ENCODE measurements at regions not wholly inside any gene's neighbourhood (a gene's known extent, or its start where the extent isn't known, plus 50 kb on each side); places are given as distances from the start of the nearest gene placed in this dataset.

DNA sequence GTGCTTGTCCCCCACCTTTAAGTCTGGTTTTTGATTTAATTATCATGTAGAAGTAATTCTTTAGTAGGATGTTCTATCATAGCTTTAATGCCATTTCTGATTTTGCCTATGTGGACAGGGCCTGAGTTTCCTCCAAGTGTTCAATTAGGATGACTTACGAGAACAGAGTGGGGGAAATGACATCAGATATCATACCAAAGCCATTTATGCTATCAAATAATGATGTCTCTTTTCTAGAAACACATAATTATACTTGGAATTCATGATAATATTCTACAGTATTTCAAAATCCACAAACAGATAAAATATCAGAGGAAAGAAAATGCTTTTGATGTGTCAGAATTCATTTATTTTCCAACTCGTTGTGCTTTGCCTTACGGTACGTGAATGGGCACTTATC, 165.9 kb upstream of the SPRED2 start:
- H3K27ac Mint-ChIP-seq: no peak overlapping the region
- H3K36me3 Mint-ChIP-seq (ENCODE audit: low read depth): no peaks in the 10 kb centered on the region
- H3K9me3 Mint-ChIP-seq: no peaks in the 10 kb centered on the region
- no peak for DNase-seq
- peaks cover 12% of the 10 kb centered on the region for H3K27me3 Mint-ChIP-seq
- no peak overlapping the region for H3K4me3 Mint-ChIP-seq
- H3K4me1 Mint-ChIP-seq: peaks cover 2% of the 10 kb centered on the region
- CTCF ChIA-PET: no interaction called here
- POLR2A ChIA-PET: no interaction called here

DNA sequence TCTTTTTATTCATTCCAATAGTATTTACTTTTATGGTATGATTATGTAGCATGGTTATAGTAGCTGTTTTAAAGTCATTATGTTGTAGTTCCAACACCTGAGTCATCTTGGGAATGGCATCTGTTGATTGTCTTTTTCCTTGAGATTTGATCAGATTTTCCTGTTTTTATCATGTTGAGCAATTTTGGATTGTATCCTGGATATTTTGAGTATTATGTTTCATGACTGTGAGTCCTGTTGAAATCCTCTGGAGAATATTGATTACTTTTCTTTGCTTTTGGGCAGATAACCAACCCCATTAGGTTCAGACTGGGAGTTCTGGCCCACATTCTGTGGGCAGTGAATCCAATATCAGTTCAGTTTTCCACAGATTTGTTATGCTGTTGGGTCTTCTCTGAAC, 163.2 kb upstream of the SPRED2 start:
- H3K4me1 Mint-ChIP-seq: peaks cover 2% of the 10 kb centered on the region

DNA sequence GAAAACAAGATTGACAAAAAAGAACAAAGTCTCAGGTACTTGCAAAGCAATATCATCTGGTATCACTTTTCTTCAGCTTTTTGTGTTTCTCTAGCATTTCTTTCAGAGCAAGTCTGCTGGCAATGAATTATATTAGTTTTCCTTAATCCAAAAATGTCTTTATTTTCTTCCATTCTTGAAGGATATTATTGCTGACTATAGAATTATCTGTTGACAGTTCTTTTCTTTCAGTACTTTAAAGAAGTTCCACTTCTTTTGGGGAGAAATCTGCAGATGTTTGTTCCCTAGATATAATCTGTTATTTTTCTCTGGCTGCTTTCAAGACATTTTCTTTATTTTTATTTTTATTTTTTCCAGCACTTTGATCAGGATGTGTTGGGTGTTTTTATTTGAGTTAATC, 161.8 kb upstream of the SPRED2 start:
- Mint-ChIP-seq H3K27me3 (peaks cover 17% of the 10 kb centered on the region), H3K27ac (no peak overlapping the region), H3K4me3 (no peak overlapping the region), H3K4me1 (no peaks in the 10 kb centered on the region), H3K9me3 (no peaks in the 10 kb centered on the region), H3K36me3 (ENCODE audit: low read depth) (no peaks in the 10 kb centered on the region)
- ChIA-PET CTCF (no interaction called here), POLR2A (no interaction called here)
- DNase-seq: no peak

More for the DNA sequence above, 163.2 kb upstream of the SPRED2 start:
- DNase-seq: no peak
- Mint-ChIP-seq H3K27ac (no peak overlapping the region), H3K9me3 (no peaks in the 10 kb centered on the region), H3K4me3 (no peak overlapping the region), H3K36me3 (ENCODE audit: low read depth) (no peaks in the 10 kb centered on the region), H3K27me3 (peaks cover 17% of the 10 kb centered on the region)
- ChIA-PET POLR2A (no interaction called here), CTCF (interaction anchor here (0.7 kb wide), 1 partner anchor 1985 kb away, joined by 3 read pairs; no protein-coding TSS in a partner anchor)

DNA sequence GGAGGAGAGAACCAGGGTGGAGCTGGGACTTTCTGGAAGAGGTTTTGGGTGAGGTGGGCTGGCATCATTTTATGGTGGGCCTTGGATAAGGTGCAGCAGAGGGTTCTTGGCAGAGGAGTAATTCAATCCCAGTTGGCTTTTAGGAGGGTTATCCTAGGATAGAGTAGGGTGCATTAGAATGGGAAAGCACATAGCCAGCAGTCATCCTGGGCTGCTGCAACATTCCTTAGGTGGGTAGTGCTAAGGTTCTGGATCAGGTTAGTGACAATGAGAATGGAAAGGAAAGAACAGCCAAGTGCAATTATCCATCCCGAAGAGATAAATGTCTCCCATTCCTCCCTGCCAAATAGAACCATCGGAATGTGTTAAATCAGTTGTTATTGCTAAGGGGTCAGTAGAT, 157.3 kb upstream of the SPRED2 start:
- Mint-ChIP-seq H3K4me3 (no peak overlapping the region), H3K27me3 (peaks cover 11% of the 10 kb centered on the region), H3K27ac (no peak overlapping the region), H3K9me3 (no peaks in the 10 kb centered on the region), H3K36me3 (ENCODE audit: low read depth) (no peaks in the 10 kb centered on the region), H3K4me1 (no peaks in the 10 kb centered on the region)
- ChIA-PET POLR2A (no interaction called here), CTCF (no interaction called here)
- DNase-seq: no peak

DNA sequence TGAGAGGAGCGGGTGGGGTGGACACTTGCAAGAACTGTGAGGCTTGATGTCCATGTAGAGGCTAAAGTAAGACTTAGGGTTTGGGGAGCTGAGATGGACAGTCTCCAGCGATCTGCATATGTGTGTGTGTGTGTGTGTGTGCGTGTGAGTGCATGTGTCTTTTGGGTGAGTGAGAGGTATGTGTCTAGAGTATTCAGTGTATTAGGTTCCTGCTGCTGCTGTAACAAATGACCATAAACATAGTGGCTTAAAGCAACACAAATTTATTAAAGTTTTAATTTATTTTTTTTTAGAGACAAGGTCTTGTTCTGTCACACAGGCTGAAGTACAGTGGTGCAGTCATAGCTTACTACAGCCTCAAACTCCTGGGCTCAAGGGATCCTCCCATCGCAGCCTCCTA, 155.4 kb upstream of the SPRED2 start:
- H3K9me3 Mint-ChIP-seq: no peaks in the 10 kb centered on the region
- H3K36me3 Mint-ChIP-seq (ENCODE audit: low read depth): no peaks in the 10 kb centered on the region
- H3K4me3 Mint-ChIP-seq: no peak overlapping the region
- ChIA-PET CTCF (no interaction called here), POLR2A (no interaction called here)
- no peaks in the 10 kb centered on the region for H3K4me1 Mint-ChIP-seq
- no peak overlapping the region for H3K27ac Mint-ChIP-seq
- no peak for DNase-seq
- H3K27me3 Mint-ChIP-seq: peaks cover 9% of the 10 kb centered on the region

DNA sequence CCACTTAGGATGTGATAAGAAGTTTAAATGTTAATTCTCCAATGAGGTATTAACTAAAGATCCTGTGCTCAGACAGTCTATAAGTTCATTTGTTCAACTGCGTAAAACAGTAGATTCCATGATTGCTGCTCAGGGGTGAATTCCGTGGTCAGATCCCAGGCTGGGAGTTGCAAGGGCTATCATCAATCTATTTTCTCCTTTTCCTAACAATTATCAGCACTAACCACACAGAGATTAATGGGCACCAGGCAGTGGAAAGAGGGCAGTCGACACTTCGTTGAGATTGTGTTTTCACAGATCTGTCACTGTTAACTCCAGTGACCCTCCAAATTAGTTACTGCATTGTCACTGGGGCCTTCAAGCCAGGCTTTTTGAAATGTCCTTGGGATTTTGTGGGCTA, 154.1 kb upstream of the SPRED2 start:
- H3K36me3 Mint-ChIP-seq (ENCODE audit: low read depth): no peaks in the 10 kb centered on the region
- POLR2A ChIA-PET: no interaction called here

DNA sequence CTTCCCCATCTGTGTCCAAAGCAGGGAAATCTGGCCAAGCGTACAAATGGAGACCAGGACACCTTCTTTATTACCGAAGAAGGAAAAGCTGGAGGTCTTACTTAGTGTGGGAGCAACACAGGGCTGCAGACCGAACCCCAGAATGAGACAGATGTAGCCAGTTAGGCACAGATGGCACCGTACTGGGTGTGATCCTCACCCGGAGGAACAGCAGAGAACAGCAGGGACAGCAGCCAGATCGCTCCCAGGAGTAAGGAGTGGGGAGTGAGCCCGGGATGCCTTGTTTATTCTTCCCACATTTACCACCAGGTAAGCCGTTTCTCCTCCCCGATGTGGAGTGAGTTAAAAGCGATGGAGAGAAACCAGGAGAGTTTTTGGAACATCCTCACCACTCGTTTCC, 150.7 kb upstream of the SPRED2 start:
- Mint-ChIP-seq H3K27me3 (peaks cover 5% of the 10 kb centered on the region), H3K36me3 (ENCODE audit: low read depth) (no peaks in the 10 kb centered on the region), H3K4me1 (no peaks in the 10 kb centered on the region), H3K9me3 (no peaks in the 10 kb centered on the region), H3K4me3 (no peak overlapping the region), H3K27ac (no peak overlapping the region)
- no peak for DNase-seq
- CTCF ChIA-PET: no interaction called here
- POLR2A ChIA-PET: no interaction called here

More for the DNA sequence above, 154.1 kb upstream of the SPRED2 start:
- CTCF ChIA-PET: no interaction called here
- no peak overlapping the region for H3K4me3 Mint-ChIP-seq
- DNase-seq: no peak
- H3K27me3 Mint-ChIP-seq: peaks cover 8% of the 10 kb centered on the region
- H3K9me3 Mint-ChIP-seq: no peaks in the 10 kb centered on the region
- H3K4me1 Mint-ChIP-seq: no peaks in the 10 kb centered on the region
- no peak overlapping the region for H3K27ac Mint-ChIP-seq

DNA sequence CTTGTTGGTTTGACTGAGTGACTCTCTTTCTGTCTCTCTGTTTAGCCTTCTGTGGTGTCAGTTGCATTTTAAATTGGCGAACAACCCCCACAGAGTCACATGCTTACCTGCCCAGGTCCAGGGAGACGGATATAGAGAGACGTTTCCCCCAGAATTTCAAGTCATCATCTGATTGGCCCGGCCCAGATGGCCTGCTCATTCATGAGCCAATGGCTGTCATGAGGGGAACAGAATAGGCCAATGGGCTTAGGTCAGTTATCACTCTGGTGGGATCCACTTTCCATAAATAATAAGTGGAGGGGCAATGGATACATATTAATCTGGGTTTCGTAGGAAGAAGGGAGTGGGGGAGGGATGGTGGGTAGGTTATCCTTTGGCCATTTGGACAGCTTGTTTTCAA, 150.0 kb upstream of the SPRED2 start:
- Mint-ChIP-seq H3K4me1 (no peaks in the 10 kb centered on the region), H3K27me3 (peaks cover 5% of the 10 kb centered on the region), H3K27ac (no peak overlapping the region), H3K9me3 (no peaks in the 10 kb centered on the region), H3K36me3 (ENCODE audit: low read depth) (no peaks in the 10 kb centered on the region), H3K4me3 (no peak overlapping the region)
- ChIA-PET POLR2A (no interaction called here), CTCF (interaction anchor here (1.2 to 1.6 kb wide), 2 partner anchors 9 to 535 kb away, joined by 3 read pairs; no protein-coding TSS in a partner anchor)
- DNase-seq: no peak

DNA sequence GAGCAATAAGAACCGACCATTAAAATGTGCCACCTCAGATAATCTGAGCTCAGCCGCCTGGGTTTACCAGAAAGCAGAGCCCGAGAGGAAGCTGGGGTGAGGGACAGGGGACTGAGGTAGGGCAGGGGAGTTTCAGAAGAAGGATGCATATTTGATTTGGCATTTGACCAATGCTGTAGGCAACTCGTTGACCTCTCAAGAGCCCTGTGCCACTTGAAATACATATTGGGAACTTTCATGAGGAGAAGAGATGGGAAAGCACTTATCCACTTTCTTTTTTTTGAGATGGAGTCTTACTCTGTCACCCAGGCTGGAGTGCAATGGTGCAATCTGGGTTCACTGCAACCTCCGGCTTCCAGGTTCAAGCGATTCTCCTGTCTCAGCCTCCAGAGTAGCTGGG, 148.4 kb upstream of the SPRED2 start:
- Mint-ChIP-seq H3K27me3 (peaks cover 7% of the 10 kb centered on the region), H3K36me3 (ENCODE audit: low read depth) (no peaks in the 10 kb centered on the region), H3K4me1 (no peaks in the 10 kb centered on the region), H3K27ac (no peak overlapping the region), H3K9me3 (no peaks in the 10 kb centered on the region), H3K4me3 (no peak overlapping the region)
- CTCF ChIA-PET: interaction anchor here (1.6 kb wide), 1 partner anchor 533 kb away, joined by 3 read pairs; no protein-coding TSS in a partner anchor
- POLR2A ChIA-PET: no interaction called here
- DNase-seq: no peak

DNA sequence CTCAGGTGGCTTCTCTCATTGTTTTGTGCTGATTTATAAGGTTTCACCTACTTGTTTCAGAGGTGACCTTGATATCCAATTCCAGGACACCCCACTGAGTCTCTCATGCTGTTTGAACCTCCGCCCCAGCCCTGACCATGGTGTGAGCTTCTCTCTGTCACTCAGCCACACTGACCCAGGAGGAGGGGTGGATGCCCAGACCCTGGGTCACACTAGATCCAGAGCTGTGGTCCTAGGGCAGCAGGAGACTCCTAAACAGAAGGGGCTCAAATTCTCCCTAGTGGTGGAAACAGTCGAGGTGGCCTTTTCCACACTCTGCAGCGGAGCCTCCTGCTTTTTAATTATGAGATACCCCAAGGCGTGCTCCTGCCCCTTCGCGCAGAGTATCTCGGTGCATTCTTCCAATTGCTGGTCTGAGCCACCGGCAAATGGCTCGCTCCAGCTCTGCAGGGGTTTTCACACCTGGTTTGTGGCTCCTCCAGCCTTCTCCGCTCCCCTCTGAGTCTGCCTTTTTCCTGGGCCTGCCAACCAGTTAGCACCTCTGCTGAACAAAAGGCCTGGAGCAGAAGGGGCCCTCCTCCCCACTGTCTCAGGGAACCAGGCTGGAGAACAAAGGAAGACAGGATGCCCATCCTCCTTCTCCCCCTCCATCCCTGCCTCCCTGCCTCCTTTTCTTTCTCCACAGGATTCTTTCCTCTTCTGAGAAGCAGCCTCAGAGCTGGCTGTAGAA, 147.3 kb upstream of the SPRED2 start:
- CTCF ChIA-PET: no interaction called here
- Mint-ChIP-seq H3K4me1 (no peaks in the 10 kb centered on the region), H3K27ac (no peak overlapping the region), H3K27me3 (peaks cover 11% of the 10 kb centered on the region), H3K4me3 (no peak overlapping the region), H3K9me3 (no peaks in the 10 kb centered on the region), H3K36me3 (ENCODE audit: low read depth) (no peaks in the 10 kb centered on the region)
- no peak for DNase-seq
- POLR2A ChIA-PET: no interaction called here

DNA sequence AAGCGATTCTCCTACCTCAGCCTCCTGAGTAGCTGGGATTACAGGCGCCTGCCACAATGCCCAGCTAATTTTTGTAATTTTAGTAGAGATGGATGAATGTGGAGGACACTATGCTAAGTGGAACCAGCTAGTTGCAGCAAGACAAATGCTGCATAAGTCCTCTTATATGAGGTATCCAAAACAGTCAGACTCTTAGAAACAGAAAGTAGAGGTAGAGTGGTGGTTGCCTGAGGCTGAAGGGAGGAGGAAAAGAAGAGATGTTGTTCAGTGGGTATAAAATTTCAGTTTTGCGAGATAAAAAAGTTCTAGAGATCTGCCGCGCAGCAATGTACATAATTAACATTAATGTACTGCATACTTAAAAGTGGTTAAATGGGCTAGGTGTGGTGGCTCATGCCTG, 145.3 kb upstream of the SPRED2 start:
- H3K36me3 Mint-ChIP-seq (ENCODE audit: low read depth): no peaks in the 10 kb centered on the region
- no peak for DNase-seq
- H3K27me3 Mint-ChIP-seq: peaks cover 16% of the 10 kb centered on the region
- H3K27ac Mint-ChIP-seq: no peak overlapping the region
- no peak overlapping the region for H3K4me3 Mint-ChIP-seq
- ChIA-PET POLR2A (no interaction called here), CTCF (no interaction called here)
- H3K9me3 Mint-ChIP-seq: no peaks in the 10 kb centered on the region
- peaks cover 4% of the 10 kb centered on the region for H3K4me1 Mint-ChIP-seq

DNA sequence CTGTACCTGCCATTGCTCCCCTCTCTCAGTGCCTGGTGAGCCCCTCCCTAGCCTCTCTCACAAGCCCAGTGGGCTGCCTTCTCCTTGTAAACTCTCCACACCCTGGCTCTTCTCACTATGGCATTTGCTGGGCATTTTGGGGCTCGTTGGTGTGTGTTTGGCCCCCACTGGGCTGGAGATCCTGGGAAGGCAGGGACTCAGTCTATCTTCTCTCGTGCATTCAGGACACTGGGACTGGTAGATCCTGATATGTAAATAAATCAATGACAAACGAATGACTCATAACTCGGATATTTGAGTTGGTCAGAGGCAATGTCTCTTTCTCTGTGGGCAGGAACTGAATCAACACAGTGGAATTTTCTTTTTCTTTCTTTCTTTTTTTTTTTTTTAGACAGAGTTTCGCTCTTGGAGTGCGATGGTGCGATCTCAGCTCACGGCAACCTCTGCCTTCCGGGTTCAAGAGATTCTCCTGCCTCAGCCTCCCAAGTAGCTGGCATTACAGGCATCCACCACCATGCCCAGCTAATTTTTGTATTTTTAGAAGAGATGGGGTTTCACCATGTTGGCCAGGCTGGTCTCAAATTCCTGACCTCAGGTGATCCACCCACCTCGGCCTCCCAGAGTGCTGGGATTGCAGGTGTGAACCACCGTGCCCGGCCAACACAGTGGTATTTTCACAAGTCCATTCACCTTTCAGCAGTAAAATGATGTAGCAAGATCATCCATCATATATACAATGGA, 144.6 kb upstream of the SPRED2 start:
- POLR2A ChIA-PET: no interaction called here
- H3K9me3 Mint-ChIP-seq: no peaks in the 10 kb centered on the region
- no peak overlapping the region for H3K4me3 Mint-ChIP-seq
- H3K36me3 Mint-ChIP-seq (ENCODE audit: low read depth): no peaks in the 10 kb centered on the region
- CTCF ChIA-PET: no interaction called here
- peaks cover 4% of the 10 kb centered on the region for H3K4me1 Mint-ChIP-seq
- no peak overlapping the region for H3K27ac Mint-ChIP-seq
- no peak for DNase-seq
- peaks cover 16% of the 10 kb centered on the region for H3K27me3 Mint-ChIP-seq

DNA sequence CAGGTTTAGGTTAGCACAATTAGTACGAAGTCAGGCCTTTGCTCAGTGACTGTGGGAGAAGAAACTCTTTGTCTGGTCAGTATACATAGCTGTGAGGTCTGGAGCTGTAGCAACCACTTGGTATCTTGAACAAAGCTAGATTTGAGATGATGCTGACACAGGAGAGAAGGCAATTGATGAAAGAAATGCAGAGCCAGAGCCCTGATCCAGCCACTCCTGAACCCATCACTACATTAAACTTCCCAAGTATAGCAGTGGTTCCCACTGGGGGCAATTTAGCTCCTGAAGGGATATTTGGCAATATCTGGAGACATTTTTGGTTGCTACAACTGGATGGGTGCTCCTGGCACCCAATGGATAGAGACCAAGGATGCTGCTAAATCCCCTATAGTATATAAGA, 143.9 kb upstream of the SPRED2 start:
- peaks cover 4% of the 10 kb centered on the region for H3K4me1 Mint-ChIP-seq
- DNase-seq: no peak
- no peaks in the 10 kb centered on the region for H3K36me3 Mint-ChIP-seq (ENCODE audit: low read depth)
- no peak overlapping the region for H3K27ac Mint-ChIP-seq
- peaks cover 16% of the 10 kb centered on the region for H3K27me3 Mint-ChIP-seq
- ChIA-PET POLR2A (no interaction called here), CTCF (interaction anchor here (0.6 kb wide), 1 partner anchor 992 kb away, joined by 3 read pairs; no protein-coding TSS in a partner anchor)
- H3K4me3 Mint-ChIP-seq: no peak overlapping the region
- H3K9me3 Mint-ChIP-seq: no peaks in the 10 kb centered on the region

DNA sequence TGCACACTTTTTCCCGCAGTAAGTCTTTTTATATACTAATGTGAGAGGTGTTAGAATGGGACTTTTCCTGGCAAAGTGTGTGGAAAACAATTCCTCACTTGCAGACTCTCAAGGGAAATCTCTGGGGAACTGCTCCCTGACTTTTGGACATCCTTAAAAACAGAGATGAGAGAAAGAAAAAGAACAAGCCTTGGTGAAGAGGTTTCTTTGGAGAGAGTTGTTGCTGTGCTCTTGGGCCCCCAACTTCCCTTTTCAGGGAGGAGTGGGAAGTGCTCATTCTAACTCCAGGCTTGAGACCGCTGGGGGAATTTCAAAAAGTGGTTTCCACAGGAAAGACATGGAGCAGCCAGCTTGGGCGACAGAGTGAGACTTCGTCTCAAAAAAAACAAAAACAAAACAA, 142.6 kb upstream of the SPRED2 start:
- Mint-ChIP-seq H3K36me3 (ENCODE audit: low read depth) (no peaks in the 10 kb centered on the region), H3K4me3 (no peak overlapping the region), H3K4me1 (peaks cover 4% of the 10 kb centered on the region), H3K27ac (no peak overlapping the region), H3K27me3 (peaks cover 18% of the 10 kb centered on the region), H3K9me3 (no peaks in the 10 kb centered on the region)
- ChIA-PET POLR2A (no interaction called here), CTCF (no interaction called here)
- no peak for DNase-seq

All from activated CD4-positive, alpha-beta T cell treated with anti-CD3 and anti-CD28 coated beads, Interleukin-2, amount 10 ng/mL, durations not matched to agents 7 days and 5 days (primary cell).